Suprapubic skin (tissue), 4 donors: ENCODE measurements at regions not wholly inside any gene's neighbourhood (a gene's known extent, or its start where the extent isn't known, plus 50 kb on each side); places are given as distances from the start of the nearest gene placed in this dataset.

Source experiments
- DNase-seq, 2 donors: peaks; one replicate each; pipeline ENCODE4 v3.0.0-alpha.2; 2019; ENCODE audit warnings: low spot score in 2 of 2
- H3K27ac ChIP-seq: fragments of 200-600 bp; sonication (generic); one replicate; pipeline ENCODE4 v1.5.1; 2019
- H3K27me3 ChIP-seq: fragments of 200-600 bp; sonication (generic); one replicate; pipeline ENCODE4 v1.5.1; 2019
- H3K36me3 ChIP-seq: fragments of 200-600 bp; sonication (generic); one replicate; pipeline ENCODE4 v1.5.1; 2019
- H3K4me1 ChIP-seq: fragments of 200-600 bp; sonication (generic); one replicate; pipeline ENCODE4 v1.5.1; 2019
- H3K4me3 ChIP-seq: fragments of 200-600 bp; sonication (generic); one replicate; pipeline ENCODE4 v1.5.1; 2019; ENCODE audit warnings: mild to moderate bottlenecking
- H3K9me3 ChIP-seq: fragments of 200-600 bp; sonication (generic); one replicate; pipeline ENCODE4 v1.5.1; 2019
- EP300 ChIP-seq: sonication (generic); formaldehyde crosslinking; IDR thresholded peaks from one replicate; pipeline ENCODE4 v1.6.1; 2017; ENCODE audit warnings: antibody characterized with exemption
- POLR2A ChIP-seq, 2 donors: fragments of 450-650 bp; IDR thresholded peaks; one replicate each; pipeline ENCODE4 v1.6.1; 2017; ENCODE audit warnings: antibody characterized with exemption in 2 of 2, mild to moderate bottlenecking in 2 of 2, moderate library complexity in 2 of 2
- POLR2AphosphoS5 ChIP-seq, 3 donors: sonication (generic); formaldehyde crosslinking; IDR thresholded peaks; one replicate each; pipeline ENCODE4 v1.6.1; 2017; ENCODE audit warnings: antibody characterized with exemption in 3 of 3
- WGBS: methylation state at CpG from one replicate; pipeline ENCODE4 v1.1.5; 2018; 5-methylcytosine and 5-hydroxymethylcytosine counted together
- TF ChIP-seq, protein P1 (sequence below), 2 donors: fragments of 200-600 bp in 1 of 2; fragments of 450-650 bp in 1 of 2; sonication (generic) in 1 of 2; IDR thresholded peaks; one replicate each; pipeline ENCODE4 v1.5.1; 2016 to 2019; ENCODE audit warnings: antibody characterized with exemption in 2 of 2, mild to moderate bottlenecking in 1 of 2, moderate library complexity in 1 of 2

DNA sequence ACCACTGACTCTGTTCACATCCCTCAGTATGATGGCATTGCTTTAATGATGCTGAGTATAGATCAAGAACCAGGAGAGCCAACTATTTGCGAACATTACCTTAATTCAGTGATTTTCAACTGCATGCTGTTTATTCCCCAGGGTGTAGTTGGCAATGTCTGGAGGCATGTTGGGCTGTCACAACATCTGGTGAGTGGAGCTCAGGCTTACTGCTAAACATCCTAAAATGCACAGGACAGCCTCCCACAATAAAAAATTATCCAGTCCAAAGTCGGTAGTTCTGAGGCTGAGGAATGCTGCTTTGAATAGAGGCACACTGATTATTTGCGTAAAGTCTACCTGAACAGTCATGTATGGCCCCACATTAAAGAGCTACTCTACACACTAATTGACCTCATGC, 94.8 kb upstream of the OPRM1 start:
- no peak overlapping the region for H3K4me3 ChIP-seq
- H3K9me3 ChIP-seq, result no peaks in the 10 kb centered on the region
- no peak for DNase-seq
- no peaks in the 10 kb centered on the region for H3K4me1 ChIP-seq
- no peaks in the 10 kb centered on the region for H3K27me3 ChIP-seq
- TF ChIP-seq EP300 (no peak), POLR2A (IDR thresholded peaks at IDR 0.05) (no peak), POLR2AphosphoS5 (IDR thresholded peaks at IDR 0.05) (no peak)
- TF ChIP-seq, protein P1, sequence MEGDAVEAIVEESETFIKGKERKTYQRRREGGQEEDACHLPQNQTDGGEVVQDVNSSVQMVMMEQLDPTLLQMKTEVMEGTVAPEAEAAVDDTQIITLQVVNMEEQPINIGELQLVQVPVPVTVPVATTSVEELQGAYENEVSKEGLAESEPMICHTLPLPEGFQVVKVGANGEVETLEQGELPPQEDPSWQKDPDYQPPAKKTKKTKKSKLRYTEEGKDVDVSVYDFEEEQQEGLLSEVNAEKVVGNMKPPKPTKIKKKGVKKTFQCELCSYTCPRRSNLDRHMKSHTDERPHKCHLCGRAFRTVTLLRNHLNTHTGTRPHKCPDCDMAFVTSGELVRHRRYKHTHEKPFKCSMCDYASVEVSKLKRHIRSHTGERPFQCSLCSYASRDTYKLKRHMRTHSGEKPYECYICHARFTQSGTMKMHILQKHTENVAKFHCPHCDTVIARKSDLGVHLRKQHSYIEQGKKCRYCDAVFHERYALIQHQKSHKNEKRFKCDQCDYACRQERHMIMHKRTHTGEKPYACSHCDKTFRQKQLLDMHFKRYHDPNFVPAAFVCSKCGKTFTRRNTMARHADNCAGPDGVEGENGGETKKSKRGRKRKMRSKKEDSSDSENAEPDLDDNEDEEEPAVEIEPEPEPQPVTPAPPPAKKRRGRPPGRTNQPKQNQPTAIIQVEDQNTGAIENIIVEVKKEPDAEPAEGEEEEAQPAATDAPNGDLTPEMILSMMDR (IDR thresholded peaks at IDR 0.05), result no peak
- WGBS, result 76% methylated on average over 3 of the region's 3 CpGs
- no peaks in the 10 kb centered on the region for H3K36me3 ChIP-seq
- H3K27ac ChIP-seq, result no peak overlapping the region

GRCh38 chr6:153942361-153942760, 96.7 kb upstream of the OPRM1 start:
- Histone ChIP-seq H3K4me3 (no peak overlapping the region), H3K36me3 (no peaks in the 10 kb centered on the region), H3K27me3 (no peaks in the 10 kb centered on the region), H3K9me3 (peaks cover 4% of the 10 kb centered on the region), H3K4me1 (no peaks in the 10 kb centered on the region), H3K27ac (no peak overlapping the region)
- WGBS, result 55% methylated on average over 1 of the region's 1 CpG
- no peak for DNase-seq
- TF ChIP-seq EP300 (no peak), POLR2A (IDR thresholded peaks at IDR 0.05) (no peak), POLR2AphosphoS5 (IDR thresholded peaks at IDR 0.05) (no peak)
- TF ChIP-seq, protein P1 (IDR thresholded peaks at IDR 0.05), result no peak

DNA sequence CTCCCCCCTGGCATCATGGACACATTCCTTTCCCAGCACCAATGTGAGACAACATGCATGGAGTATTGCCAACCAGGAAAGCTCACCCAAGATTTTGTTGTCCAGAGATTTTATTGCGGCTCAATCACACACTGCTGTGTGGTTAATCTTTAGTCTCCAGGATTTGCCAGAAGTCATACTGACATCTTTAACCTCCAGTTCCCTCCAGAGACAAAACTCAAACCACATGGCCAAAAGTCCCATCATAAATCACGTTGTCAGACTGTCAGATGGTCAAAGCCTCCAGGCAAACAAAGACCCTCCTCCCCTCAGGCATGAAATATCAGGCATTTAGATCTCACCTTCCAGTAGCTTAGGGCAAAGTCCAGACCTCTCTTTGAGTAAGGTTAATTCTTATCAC, 97.3 kb upstream of the OPRM1 start:
- Histone ChIP-seq H3K9me3 (peaks cover 4% of the 10 kb centered on the region), H3K4me3 (no peak overlapping the region), H3K36me3 (no peaks in the 10 kb centered on the region), H3K27me3 (no peaks in the 10 kb centered on the region), H3K27ac (no peak overlapping the region), H3K4me1 (no peaks in the 10 kb centered on the region)
- no peak for DNase-seq
- 50% methylated on average over 2 of the region's 2 CpGs for WGBS
- TF ChIP-seq POLR2A (IDR thresholded peaks at IDR 0.05) (no peak), EP300 (no peak), POLR2AphosphoS5 (IDR thresholded peaks at IDR 0.05) (no peak)
- TF ChIP-seq, protein P1 (IDR thresholded peaks at IDR 0.05), result no peak

- Histone ChIP-seq H3K4me1 (no peaks in the 10 kb centered on the region), H3K9me3 (peaks cover 8% of the 10 kb centered on the region), H3K27ac (no peak overlapping the region), H3K27me3 (no peaks in the 10 kb centered on the region), H3K36me3 (no peaks in the 10 kb centered on the region), H3K4me3 (no peak overlapping the region)
- 75% methylated on average over 10 of the region's 10 CpGs for WGBS
- TF ChIP-seq POLR2AphosphoS5 (IDR thresholded peaks at IDR 0.05), result no peak
- TF ChIP-seq, protein P1 (IDR thresholded peaks at IDR 0.05), result no peak
- TF ChIP-seq EP300, result no peak
- no peak for TF ChIP-seq POLR2A (IDR thresholded peaks at IDR 0.05)
- DNase-seq, result no peak
Measured at GRCh38 chr6:153938876-153939275, 100.2 kb upstream of the OPRM1 start.

DNA sequence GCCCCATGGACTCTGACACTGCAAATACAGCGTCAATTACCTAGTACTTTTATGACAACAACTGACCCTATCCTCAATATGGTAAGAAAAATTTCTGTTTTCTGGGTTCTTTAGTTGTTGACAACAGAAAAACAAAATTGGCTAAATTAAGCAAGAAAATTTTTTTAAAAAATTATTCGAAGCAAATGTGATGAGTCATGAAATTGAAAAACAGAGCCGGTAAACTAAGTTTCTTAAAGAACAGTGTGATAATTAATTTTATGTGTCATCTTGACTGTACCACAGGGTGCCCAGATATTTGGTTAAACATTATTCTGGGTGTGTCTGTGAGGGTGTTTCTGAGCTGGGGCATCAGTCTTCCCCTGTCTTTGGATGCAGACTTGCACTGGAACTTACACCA, 107.6 kb upstream of the OPRM1 start:
- no peaks in the 10 kb centered on the region for H3K36me3 ChIP-seq
- WGBS, result 89% methylated on average over 3 of the region's 3 CpGs
- H3K9me3 ChIP-seq, result peaks cover 5% of the 10 kb centered on the region
- H3K27ac ChIP-seq, result no peak overlapping the region
- H3K27me3 ChIP-seq, result no peaks in the 10 kb centered on the region
- no peaks in the 10 kb centered on the region for H3K4me1 ChIP-seq
- H3K4me3 ChIP-seq, result no peak overlapping the region
- DNase-seq, result no peak
- TF ChIP-seq EP300 (no peak), POLR2AphosphoS5 (IDR thresholded peaks at IDR 0.05) (no peak), POLR2A (IDR thresholded peaks at IDR 0.05) (no peak)
- TF ChIP-seq, protein P1 (IDR thresholded peaks at IDR 0.05), result no peak
